Neural cell (in vitro differentiated cells): ENCODE measurements at regions not wholly inside any gene's neighbourhood (a gene's known extent, or its start where the extent isn't known, plus 50 kb on each side); places are given as distances from the start of the nearest gene placed in this dataset.

Experiments used
- CTCF ChIP-seq: fragments of 450-650 bp; IDR thresholded peaks from 2 replicates; pipeline ENCODE4 v1.5.1; 2014; ENCODE audit warnings: antibody characterized with exemption, mild to moderate bottlenecking, moderate library complexity; ENCODE audit not compliant: poor library complexity, severe bottlenecking
- EP300 ChIP-seq: fragments of 450-650 bp; conservative IDR thresholded peaks from 2 replicates; pipeline ENCODE4 v1.6.1; 2014; ENCODE audit warnings: antibody characterized with exemption, mild to moderate bottlenecking, moderate library complexity; ENCODE audit not compliant: poor library complexity, severe bottlenecking
- EZH2 ChIP-seq: fragments of 200-600, 300-800 bp; shearing (Covaris generic), sonication (generic); IDR thresholded peaks from 2 replicates; pipeline ENCODE4 v1.6.1; 2014; ENCODE audit warnings: antibody characterized with exemption, low read length, borderline replicate concordance, mild to moderate bottlenecking; ENCODE audit not compliant: insufficient read depth, poor library complexity, severe bottlenecking
- MXI1 ChIP-seq: fragments of 450-650 bp; conservative IDR thresholded peaks from 2 replicates; pipeline ENCODE4 v1.6.1; 2014; ENCODE audit warnings: antibody characterized with exemption, mild to moderate bottlenecking; ENCODE audit not compliant: poor library complexity, severe bottlenecking
- RAD21 ChIP-seq: fragments of 450-650 bp; conservative IDR thresholded peaks from 2 replicates; pipeline ENCODE4 v1.6.1; 2014; ENCODE audit warnings: antibody characterized with exemption, mild to moderate bottlenecking, moderate library complexity

GRCh38 chr9:109591691-109592090 lies 93.6 kb upstream of the PTPN3 start:
- TF ChIP-seq CTCF (no peak), EP300 (no peak), MXI1 (no peak), RAD21 (no peak), EZH2 (no peak)
